NCI-H1930 (cell line): ENCODE measurements at regions not wholly inside any gene's neighbourhood (a gene's known extent, or its start where the extent isn't known, plus 50 kb on each side); places are given as distances from the start of the nearest gene placed in this dataset.

ENCODE experiments used
- DNase-seq, 2 experiments: peaks; one replicate each; lab custom pipeline; 2025; lab: John Stamatoyannopoulos, UW

DNA sequence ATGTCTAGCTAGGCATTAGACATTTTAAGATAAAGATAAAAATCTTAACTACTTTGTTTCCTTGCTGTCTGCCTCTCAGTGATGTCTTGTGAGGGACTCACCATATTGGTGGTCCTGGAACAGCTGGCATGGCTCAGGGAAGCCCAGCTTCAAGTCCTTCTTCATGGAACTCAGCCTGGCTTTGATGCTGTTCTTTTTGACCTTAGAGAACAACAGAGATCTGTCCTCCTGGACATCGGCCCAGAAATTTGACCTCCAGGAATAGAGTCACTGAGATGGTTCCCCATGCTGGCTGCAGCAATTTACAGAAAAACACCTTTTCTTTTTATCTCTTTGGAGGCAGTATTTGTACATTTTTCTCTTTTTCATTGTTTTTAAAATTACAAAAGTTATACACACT, 235.5 kb upstream of the WWC1 start:
- DNase-seq: no peak

DNA sequence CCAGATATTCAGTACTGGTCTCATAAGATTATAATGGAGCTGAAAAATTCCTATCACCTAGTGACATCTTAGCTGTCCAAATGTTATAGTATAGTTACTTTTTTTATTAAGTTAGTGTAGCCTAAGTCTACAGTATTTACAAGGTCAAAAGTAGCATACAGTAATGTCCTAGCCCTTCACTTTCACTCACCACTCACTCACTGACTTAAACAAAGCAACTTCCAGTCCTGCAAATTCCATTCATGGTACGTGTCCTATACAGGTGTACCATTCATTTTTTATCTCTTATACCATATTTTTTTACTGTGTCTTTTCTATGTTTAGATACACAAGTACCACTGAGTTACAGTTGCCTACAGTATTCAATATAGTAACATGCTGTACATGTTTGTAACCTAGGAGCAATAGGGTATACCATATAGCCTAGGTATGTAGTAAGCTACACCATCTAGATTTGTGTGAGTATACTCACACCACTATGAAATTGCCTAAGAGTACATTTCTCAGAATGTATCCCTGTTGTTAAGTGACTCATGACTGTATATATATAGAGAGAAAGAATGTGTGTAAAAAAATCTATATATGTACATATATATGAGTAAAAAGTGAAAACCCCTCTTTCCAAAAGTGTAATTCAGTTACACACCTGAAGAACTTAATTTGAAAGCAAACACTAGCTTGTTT, 234.8 kb upstream of the WWC1 start:
- DNase-seq: no peak

DNA sequence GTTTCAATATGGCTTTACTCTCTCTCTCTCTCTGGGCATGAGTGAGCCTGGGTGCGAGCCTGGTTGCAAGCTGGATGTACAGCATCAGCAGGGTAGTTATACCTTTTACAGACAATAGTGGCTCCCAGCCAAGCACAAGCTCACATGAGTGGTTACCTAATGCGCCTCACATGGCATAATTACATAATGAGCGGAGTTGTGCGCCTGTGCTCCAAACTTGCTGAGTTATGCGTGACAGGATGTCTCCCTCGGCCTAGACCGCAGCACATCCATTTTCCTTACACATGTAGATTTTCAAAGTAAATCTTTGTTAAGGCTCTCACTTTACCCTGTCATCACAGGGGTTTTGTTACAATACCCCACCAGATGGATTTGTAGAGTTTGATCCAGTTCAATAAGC, 233.5 kb upstream of the WWC1 start:
- no peak for DNase-seq

DNA sequence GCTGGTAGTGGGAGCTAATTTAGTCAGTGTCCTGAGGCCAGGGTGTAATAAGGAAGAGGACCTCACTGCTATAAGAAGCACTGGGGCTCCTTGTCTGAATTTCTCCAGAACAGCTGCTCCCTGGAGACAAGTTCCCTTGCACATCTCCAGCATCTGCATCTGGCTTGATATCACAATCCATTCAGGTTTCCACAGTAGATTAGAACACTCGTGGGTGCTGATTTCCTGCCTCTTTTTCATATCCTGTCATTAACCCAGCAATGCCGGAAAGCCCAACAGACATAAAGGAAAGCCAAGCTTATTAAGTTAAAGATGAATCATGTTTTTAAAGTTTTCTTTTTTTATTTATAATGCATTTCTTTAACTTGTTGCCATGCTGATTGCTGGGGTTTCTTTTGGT, 232.3 kb upstream of the WWC1 start:
- no peak for DNase-seq

DNA sequence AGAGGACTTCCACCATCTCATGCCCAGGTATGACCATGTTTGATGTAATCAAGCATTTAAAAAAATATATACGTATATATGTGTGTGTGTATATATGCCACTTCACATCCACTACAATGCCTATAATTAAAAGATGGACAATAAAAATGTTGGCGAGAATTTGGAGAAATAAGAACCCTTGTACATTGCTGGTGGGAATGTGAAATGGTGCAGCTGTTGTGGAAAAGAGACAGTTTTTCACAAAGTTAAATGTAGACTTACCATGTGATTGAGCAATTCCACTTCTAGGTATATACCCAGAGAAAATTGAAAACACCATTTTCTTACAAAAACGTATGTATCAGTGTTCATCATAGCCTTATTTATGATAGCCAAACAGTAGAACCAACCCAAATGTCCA, 229.2 kb upstream of the WWC1 start:
- DNase-seq: no peak

DNA sequence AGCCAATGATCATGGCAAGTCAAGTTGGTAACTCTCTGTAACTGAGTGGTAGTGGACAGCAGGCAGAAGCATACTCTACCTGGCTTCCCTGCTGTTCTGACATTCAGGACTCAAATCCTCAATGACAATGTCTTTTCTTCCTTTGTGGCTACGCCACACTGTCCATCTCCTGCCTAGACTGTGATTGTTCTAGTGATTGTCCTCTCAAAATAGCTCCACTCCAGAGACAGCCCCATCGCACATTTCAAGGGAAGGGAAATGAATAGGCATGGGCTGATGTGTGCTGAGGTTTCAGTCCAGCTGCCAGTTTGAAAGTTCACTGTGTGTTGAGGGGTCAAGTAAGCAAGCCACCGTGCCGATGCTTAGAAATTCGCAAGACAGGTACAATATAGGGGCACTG, 227.0 kb upstream of the WWC1 start:
- no peak for DNase-seq

DNA sequence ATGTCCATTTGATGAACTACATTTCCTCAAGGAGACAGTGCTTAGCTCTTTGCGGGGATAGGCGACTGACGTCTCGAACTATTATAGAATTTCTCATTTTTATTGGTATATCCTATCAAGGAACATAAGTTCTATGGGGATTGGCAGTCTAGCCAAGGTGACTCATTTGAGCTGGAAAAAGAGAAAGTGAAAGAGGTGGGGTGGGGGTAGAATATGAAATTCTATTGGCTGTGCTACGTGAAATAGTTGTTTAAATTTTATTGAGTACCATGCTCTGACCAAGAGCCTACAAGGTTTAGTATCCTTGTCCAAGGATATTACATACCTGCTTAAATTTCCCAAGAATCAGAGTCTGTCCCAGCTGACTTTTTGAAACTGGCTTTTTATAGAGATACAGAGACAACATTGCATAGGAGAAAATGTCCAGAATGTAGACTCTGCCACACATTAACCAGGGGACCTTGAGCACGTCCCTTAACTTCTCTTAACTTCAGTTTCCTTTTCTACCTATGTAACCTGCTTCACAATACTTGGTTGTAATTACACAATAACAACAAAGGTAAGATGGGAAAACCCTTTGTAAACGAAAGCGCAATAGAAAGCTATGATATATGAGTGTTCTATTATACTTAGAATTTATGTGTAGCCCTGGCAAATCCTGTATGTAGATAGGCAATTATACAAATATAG, 226.4 kb upstream of the WWC1 start:
- DNase-seq: no peak

DNA sequence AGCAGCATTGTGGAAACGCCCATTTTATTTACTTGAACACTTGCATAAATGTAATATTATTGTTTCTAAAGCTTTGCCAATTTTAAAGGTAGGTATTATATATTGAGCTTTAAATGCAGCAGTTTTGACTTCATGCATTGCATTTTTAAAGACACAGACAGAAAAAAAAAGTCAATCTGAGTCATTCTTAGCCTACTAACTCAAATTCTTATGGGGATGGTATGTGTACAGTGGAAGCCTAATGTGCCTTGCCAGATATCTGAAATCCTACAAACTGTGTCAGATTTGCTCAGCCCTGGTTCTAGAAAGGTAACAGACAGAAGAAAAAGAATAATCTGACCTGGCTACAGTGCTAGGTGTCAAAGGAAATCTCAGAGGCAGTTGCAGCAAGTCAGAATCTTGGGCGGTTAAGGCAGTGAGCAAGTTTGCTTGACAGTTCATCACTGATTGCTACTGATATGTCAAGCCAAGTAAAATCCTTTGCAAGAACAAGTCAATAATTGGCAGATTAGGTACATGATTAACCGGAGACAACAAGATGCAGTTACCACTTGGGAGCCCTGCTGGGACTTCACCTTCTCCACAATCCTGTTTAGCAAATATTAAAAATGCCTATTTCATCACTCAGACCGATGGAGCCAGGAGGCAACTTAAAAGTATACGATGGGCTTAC, 224.8 kb upstream of the WWC1 start:
- DNase-seq: no peak

DNA sequence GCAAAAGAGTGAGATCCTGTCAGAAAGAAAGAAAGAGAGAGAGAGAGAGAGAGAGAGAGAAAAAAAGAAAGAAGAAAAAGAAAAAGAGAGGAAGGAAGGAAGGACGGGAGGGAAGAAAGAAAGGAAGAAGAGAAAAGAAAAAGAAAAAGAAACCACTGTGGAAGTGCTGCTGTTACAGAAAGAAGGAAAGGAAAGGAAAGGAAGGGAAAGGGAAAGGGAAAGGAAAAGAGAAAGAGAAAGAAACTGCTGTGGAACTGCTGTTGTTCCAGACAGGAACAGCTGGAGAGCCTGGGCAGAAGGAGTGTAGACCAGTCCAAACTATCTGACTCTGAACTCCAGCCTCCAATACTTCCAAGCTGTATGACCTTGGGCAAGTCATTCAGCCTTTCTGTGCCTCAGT, 220.7 kb upstream of the WWC1 start:
- no peak for DNase-seq

DNA sequence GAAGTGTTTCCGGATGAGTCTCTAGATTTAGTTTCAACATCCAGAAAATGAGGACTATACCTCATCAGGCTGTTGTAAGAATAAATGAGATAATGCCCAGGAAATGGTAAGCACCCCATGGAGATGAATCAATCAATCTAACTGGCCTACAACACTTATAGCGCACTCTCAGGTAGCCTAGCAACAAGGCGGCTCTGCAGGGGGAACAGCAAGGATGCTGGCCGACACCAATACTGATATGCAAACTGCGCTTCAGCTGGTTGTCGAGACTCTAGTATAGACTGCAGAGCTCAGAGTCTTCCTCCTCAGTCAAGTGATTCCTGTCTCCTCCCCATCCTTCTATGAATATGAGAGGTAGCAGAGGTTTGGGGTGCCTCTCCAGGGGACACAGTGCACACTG, 218.8 kb upstream of the WWC1 start:
- DNase-seq: no peak

DNA sequence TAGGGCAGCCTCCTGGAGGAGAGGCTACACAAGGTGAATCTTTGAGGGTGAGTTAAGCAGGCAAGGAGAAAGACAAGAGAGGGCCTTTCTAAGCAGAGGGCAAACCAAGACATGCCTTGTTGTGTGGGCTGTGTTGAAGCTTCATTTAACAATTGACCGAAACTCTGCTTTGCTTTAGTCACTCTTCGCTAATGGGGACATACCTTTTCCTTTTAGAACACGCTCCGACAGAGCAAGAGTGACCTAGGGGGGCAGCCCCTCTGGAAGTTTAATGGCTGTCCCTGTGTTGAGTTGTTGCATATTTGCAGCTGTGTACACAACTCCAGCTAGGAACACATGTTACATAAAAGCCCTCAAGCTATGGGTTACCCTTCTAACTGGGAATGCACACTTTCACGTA, 218.1 kb upstream of the WWC1 start:
- no peak for DNase-seq

DNA sequence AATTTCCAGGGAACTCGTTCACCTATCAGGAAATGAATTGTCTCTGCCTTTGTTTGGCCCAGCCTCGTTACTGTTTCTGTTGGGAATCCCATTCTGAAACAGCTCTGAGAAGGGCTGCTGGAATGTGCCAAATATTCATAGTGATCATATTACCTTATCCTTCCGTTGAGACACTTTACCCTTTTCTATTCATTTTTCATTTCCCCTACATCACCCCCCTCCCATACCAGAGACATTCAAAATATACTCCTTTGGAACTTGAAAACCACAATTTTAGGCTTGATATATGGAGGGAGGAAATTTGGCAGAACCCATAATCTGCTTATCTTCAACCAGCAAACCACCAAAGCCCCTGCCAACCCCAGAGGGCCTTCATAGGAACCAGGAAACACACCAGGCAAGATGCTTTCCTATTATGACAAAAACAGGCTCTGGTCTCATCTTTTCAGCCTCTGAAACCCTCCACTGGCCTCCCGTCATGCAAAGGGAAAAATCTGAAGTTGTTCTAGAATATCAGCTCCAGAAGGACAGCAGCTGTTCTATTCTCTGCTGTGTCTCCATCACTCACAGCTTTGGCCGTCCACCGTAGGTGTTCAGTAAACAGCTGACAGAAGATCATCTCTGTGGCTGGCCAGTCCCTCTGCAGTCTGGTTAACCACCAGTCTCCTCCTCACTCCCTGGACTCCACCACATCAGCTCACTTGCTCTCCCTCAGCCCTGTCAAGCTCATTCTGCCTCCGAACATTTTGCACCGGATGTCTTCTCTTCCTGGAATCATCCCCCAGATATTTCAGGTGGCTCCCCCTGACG, 217.2 kb upstream of the WWC1 start:
- DNase-seq: no peak

DNA sequence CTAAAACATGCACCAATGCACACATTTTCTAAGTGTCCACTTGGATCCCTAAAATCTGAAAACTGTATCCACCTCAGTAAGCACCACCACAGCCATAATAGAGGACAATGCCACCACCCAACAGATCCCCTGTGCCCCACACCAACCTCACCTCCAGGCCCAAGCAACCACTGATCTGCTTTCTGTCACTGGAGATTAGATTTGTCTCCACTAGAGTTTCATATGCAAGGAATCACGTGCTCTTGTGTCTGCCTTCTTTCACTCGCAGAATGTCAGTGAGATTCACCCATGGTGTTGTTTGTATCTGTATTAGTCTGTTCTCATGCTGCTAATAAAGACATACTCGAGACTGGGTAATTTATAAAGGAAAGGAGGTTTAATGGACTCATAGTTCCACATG, 216.1 kb upstream of the WWC1 start:
- DNase-seq: no peak

DNA sequence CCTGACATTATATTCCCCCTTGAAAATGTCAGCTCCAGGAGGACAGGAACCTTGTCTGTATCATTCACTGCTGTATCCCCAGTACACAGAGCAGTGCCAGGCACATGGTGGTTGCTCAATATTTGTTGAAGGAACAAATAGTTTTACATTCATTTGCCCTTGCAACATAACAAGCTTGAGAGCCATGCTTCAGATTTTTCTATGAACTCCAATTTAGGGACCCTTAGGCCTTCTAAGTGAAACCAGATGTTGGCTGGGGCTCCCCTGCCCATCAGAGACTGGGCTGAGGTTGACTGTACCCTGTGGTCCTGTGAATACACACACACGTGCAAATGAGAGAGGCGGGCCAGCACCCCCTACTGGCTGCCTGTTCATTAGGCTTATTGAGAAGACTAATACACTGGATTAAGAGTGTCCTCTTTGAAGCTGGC, 214.9 kb upstream of the WWC1 start:
- no peak for DNase-seq

DNA sequence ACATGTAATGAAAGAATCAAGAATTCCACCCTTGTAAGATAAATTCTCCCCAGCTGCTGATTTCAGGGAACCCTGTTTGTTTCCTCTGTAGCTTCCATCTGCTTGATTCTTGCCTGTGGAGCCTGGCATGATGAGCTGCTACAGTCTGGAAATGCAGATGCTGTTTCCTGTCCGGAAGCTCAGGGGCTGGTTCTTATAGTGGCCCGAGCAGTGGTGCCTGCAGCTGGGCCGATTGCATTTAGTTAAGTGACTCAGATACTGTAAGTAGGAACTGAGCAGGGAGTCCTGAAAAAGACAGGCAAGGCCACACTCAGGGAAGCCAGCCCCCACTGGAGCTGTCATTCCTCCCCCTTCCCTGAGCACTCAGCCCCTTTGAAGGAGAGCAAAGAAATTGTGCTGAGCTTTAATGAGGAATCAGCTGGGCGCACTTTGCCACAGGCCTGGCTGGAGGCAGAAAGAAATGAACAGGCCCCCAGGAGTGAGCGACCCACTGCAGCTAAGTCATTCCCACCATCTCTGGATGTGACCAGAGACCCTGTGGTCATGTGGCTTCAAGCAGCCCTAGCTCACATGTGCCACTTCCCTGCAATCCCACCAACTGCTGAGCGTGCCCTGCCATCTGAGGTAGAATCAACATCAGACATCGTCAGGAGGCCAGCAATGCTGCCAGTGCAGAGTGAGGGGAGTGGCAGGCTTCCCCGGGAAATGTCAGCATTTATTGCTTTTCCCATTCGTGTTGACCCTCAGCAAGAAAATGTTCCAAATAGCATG, 206.0 kb upstream of the WWC1 start:
- DNase-seq: no peak

DNA sequence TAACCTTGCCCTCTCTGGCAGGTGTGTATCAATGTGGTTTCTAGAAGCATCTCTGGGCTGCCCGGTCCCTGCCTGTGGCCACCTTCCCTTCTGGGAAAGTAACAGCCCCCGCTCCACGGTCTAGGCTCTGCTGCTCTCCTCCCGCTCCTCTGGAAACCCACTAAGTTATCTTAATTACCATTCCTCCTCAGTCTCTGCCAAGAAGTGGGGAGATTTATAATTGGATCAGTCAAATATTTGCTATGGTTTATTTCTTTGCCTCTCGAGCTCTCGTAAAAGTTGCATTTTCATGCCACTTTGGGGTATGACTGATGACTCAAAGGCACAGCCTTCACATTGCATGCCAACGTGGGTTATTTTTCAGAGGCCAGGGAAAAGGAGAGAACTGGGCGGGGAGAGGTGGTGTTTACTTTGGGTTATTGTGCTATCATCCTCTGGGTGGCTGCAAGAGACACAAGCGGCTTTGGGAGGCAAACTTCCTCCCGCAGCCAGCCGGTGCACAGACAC, 205.3 kb upstream of the WWC1 start:
- DNase-seq: no peak

DNA sequence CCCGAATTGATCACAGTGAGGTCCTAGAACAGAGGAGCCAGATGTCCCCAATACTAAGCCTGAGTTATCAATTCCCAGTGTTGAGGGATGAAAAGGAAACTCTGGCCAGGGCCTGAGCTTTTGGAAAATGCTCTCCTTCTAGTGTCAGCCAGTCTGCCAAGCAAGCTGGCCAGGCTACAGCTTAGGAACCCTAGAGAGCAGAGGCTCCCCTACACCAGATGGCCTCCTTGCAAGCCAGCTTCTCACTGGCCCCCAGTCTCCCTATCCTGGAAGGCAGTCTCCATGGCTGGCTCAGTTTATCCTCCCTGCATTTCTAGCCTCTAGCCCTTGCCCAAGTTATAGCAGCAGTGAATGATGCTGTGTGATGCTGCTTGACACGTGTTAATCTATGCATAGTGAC, 204.7 kb upstream of the WWC1 start:
- no peak for DNase-seq

DNA sequence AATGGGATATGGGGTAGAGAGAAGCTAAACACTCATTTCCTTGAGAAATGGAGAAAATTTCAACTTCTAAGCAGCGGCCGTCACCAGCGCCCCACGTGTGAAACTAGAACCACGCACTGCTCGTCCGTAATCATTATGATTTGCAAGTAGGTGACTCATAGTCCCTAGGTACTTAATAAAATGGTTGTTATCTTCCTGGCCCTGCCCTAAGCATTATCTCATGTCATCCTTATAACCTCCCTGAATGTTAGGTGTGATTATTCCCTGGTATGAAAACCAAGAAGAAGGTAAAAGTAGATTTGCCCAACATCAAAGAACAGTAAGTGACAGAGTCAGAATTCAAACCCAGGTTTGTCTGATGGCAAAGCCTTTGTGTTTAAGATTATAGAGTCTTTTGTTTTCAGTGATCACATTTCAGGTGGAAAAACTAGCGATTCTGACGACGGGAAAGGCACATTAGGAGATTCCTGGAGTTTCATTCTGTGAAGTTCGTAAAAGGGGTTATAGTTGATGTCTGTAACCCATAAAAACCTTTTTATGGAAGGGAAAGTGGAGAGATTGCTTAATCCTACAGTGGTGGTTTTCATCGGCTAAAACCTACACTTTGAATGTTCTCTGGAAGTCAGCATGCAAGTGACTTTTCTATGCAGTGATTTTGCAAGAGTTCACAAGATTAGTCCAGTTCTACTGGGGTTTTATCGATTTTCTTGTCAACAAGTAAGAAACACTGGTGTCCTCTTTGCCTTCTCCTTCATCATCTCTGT, 202.9 kb upstream of the WWC1 start:
- no peak for DNase-seq

DNA sequence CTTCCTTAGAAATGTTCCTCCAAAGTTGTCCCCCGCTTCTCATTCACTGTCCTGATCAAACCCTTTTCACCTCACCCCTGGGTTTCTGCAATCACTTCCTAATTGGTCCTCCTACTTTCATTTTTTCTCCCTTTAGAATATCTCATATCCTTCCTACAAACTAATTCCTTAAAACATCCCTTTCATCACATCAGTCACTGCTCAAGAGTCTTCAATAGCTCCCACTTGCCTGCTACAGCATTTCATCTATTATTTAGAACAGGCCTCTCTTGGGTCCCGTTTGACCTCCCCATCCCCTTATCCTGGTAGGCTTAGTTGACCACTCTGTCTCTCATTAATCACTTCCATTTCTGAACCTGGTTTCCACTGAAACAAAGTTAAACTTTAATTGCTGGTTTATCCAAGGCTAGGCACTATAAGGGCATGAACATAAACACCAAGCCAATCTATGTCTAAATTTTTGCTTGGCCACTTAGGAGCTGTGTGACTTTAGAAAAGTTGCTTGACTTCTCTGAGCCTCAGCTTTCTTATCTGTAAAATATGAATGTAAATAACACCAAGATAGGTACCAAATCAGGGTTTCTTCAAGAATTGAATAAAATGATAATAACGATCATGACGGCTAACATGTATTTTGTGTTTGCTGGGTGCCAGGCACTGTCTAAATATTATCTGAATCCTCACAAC, 202.1 kb upstream of the WWC1 start:
- no peak for DNase-seq
